ENCODE measurements at regions not wholly inside any gene's neighbourhood (a gene's known extent, or its start where the extent isn't known, plus 50 kb on each side); places are given as distances from the start of the nearest gene placed in this dataset.

DNA sequence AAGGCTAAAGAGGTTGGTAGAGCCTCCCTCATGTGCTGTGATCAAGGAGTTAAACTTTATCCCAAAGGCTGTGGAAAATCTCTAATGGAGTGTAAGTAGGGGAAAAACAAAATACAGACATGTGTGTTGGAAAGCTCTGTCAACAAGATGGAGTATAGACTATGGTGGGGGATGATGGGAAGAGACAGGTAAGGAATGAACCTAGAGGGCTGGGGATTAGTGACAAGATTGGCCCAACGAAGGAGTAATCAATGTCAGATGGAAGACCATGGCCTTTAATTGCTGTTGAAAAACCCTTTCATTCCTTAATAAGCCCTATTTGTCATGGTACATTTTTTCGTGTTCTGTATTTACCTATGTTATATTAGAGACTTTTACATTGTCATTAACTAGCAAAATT is 278.6 kb downstream of the SQOR start:
- TF ChIP-seq EZH2phosphoT487 (IDR thresholded peaks at IDR 0.05; ENCODE audit: borderline replicate concordance, low read length) (no peak), EZH2 (IDR thresholded peaks at IDR 0.05; ENCODE audit: low read length, unreplicated experiment) (no peak)
- TF ChIP-seq, protein P1, sequence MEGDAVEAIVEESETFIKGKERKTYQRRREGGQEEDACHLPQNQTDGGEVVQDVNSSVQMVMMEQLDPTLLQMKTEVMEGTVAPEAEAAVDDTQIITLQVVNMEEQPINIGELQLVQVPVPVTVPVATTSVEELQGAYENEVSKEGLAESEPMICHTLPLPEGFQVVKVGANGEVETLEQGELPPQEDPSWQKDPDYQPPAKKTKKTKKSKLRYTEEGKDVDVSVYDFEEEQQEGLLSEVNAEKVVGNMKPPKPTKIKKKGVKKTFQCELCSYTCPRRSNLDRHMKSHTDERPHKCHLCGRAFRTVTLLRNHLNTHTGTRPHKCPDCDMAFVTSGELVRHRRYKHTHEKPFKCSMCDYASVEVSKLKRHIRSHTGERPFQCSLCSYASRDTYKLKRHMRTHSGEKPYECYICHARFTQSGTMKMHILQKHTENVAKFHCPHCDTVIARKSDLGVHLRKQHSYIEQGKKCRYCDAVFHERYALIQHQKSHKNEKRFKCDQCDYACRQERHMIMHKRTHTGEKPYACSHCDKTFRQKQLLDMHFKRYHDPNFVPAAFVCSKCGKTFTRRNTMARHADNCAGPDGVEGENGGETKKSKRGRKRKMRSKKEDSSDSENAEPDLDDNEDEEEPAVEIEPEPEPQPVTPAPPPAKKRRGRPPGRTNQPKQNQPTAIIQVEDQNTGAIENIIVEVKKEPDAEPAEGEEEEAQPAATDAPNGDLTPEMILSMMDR (conservative IDR thresholded peaks at IDR 0.05; ENCODE audit: low read depth, low read length), result no peak

All from PC-3 (cell line).